ENCODE measurements at regions not wholly inside any gene's neighbourhood (a gene's known extent, or its start where the extent isn't known, plus 50 kb on each side); places are given as distances from the start of the nearest gene placed in this dataset.

DNA sequence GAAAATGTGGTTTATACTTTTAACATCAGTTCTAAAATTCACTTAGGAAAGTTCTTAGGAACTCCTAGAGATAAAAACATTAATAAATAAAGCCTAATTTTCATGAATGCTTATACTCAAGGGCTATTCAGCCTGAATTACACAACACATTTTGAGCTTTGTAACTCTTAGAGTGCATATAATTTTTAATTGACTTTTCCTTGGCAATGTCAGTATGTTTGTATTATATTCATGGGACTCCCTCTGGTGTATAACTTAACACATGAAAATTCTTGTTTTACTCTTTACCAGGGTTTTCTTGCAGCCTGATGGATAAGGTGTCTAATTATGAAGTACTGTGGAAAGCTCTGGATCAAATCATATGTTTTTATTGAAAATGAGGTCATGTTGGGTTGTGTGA, 150.6 kb upstream of the HMGA2 start (continued):
- TF ChIP-seq E2F5 (CRISPR knock-in tag; IDR thresholded peaks at IDR 0.05): no peak

- peaks cover 0 to 10% of the 10 kb centered on the region in 2 experiments; a peak in 2 of 5 replicates for H3K4me1 ChIP-seq (replicated peaks in 1 of 2; ENCODE audit: control insufficient read depth in 2 of 2, insufficient read depth in 2 of 2, low read length in 2 of 2)
- H3K27ac ChIP-seq (ENCODE audit: extremely low read depth, low read depth, low read length): no peak overlapping the region
- no peak overlapping the region for H3K4me3 ChIP-seq
- in situ Hi-C loops (cut with MboI): no loop called here
- no peaks in the 10 kb centered on the region for H3K79me2 ChIP-seq (ENCODE audit: control insufficient read depth, insufficient read depth, low read length)
- H4K20me1 ChIP-seq (replicated peaks; ENCODE audit: control insufficient read depth, insufficient read depth, low read length): no peaks in the 10 kb centered on the region
- no peak for ATAC-seq
- H3K9me3 ChIP-seq (replicated peaks; ENCODE audit: control insufficient read depth, insufficient read depth, low read depth, low read length): no peaks in the 10 kb centered on the region
- DNase-seq (ENCODE audit: extremely low read depth in 1 of 4, low spot score in 3 of 4): no peak
- CTCF ChIA-PET (ENCODE audit: low intra/inter-chr PET ratio): no interaction called here
- no peaks in the 10 kb centered on the region for H3K36me3 ChIP-seq (ENCODE audit: control insufficient read depth, insufficient read depth, low read length)
- H2AFZ ChIP-seq (ENCODE audit: low read depth, low read length): no peak overlapping the region
- POLR2A ChIA-PET: no interaction called here
- TF ChIP-seq, protein P1, sequence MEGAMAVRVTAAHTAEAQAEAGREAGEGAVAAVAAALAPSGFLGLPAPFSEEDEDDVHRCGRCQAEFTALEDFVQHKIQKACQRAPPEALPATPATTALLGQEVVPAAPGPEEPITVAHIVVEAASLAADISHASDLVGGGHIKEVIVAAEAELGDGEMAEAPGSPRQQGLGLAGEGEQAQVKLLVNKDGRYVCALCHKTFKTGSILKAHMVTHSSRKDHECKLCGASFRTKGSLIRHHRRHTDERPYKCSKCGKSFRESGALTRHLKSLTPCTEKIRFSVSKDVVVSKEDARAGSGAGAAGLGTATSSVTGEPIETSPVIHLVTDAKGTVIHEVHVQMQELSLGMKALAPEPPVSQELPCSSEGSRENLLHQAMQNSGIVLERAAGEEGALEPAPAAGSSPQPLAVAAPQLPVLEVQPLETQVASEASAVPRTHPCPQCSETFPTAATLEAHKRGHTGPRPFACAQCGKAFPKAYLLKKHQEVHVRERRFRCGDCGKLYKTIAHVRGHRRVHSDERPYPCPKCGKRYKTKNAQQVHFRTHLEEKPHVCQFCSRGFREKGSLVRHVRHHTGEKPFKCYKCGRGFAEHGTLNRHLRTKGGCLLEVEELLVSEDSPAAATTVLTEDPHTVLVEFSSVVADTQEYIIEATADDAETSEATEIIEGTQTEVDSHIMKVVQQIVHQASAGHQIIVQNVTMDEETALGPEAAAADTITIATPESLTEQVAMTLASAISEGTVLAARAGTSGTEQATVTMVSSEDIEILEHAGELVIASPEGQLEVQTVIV (CRISPR knock-in tag; IDR thresholded peaks at IDR 0.05; ENCODE audit: borderline replicate concordance): no peak
- TF ChIP-seq ETV5 (CRISPR knock-in tag; IDR thresholded peaks at IDR 0.05; ENCODE audit: low read depth) (no peak), ZNF134 (CRISPR knock-in tag; conservative IDR thresholded peaks at IDR 0.05) (no peak), MBD2 (IDR thresholded peaks at IDR 0.05; ENCODE audit: borderline replicate concordance, low read depth) (no peak), RBM22 (IDR thresholded peaks at IDR 0.05; ENCODE audit: low read depth, low read length, poor library complexity, severe bottlenecking) (no peak), MCM2 (IDR thresholded peaks at IDR 0.05; ENCODE audit: low read depth) (no peak), TBP (optimal IDR thresholded peaks at IDR 0.05; ENCODE audit: low read depth, low read length) (no peak), ZBED1 (IDR thresholded peaks at IDR 0.05) (no peak), U2AF1 (optimal IDR thresholded peaks at IDR 0.05; ENCODE audit: low read depth, low read length) (no peak), ZNF384 (IDR thresholded peaks at IDR 0.05; ENCODE audit: low read depth, low read length) (no peak), CBX8 (IDR thresholded peaks at IDR 0.05; ENCODE audit: borderline replicate concordance, extremely low read depth, low read depth, low read length, poor library complexity, severe bottlenecking) (no peak), ELF2 (CRISPR knock-in tag; IDR thresholded peaks at IDR 0.05) (no peak), RAD21 (CRISPR knock-in tag; conservative IDR thresholded peaks at IDR 0.05 in 1 of 2, IDR thresholded peaks at IDR 0.05 in 1 of 2) (no peak)
- TF ChIP-seq, protein P2, sequence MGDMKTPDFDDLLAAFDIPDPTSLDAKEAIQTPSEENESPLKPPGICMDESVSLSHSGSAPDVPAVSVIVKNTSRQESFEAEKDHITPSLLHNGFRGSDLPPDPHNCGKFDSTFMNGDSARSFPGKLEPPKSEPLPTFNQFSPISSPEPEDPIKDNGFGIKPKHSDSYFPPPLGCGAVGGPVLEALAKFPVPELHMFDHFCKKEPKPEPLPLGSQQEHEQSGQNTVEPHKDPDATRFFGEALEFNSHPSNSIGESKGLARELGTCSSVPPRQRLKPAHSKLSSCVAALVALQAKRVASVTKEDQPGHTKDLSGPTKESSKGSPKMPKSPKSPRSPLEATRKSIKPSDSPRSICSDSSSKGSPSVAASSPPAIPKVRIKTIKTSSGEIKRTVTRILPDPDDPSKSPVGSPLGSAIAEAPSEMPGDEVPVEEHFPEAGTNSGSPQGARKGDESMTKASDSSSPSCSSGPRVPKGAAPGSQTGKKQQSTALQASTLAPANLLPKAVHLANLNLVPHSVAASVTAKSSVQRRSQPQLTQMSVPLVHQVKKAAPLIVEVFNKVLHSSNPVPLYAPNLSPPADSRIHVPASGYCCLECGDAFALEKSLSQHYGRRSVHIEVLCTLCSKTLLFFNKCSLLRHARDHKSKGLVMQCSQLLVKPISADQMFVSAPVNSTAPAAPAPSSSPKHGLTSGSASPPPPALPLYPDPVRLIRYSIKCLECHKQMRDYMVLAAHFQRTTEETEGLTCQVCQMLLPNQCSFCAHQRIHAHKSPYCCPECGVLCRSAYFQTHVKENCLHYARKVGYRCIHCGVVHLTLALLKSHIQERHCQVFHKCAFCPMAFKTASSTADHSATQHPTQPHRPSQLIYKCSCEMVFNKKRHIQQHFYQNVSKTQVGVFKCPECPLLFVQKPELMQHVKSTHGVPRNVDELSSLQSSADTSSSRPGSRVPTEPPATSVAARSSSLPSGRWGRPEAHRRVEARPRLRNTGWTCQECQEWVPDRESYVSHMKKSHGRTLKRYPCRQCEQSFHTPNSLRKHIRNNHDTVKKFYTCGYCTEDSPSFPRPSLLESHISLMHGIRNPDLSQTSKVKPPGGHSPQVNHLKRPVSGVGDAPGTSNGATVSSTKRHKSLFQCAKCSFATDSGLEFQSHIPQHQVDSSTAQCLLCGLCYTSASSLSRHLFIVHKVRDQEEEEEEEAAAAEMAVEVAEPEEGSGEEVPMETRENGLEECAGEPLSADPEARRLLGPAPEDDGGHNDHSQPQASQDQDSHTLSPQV (IDR thresholded peaks at IDR 0.05): no peak
- FAIRE-seq: no peak
- 6% methylated on average over 1 of the region's 1 CpG for WGBS (ENCODE audit: insufficient coverage, low coverage, missing lambda C conversion rate)
- H3K4me2 ChIP-seq (ENCODE audit: insufficient read depth, low read length): no peak overlapping the region
- no peak overlapping the region for H3K9ac ChIP-seq (ENCODE audit: insufficient read depth in 1 of 2, low read depth in 2 of 2, low read length in 2 of 2)
- no peaks in the 10 kb centered on the region for H3K27me3 ChIP-seq (ENCODE audit: control insufficient read depth in 2 of 2, insufficient read depth in 2 of 2, low read length in 2 of 2)
- no TSS peak for BruUV-seq (replicated peaks)
- no peaks in the 10 kb centered on the region for H3K9me1 ChIP-seq (ENCODE audit: control insufficient read depth, insufficient read depth, low read length)
- intact Hi-C loops (cut with micrococcal nuclease): loop anchor here (2.0 kb wide), 1 partner anchor 72 kb away; no protein-coding TSS in a partner anchor
These were observed 149.1 kb upstream of the HMGA2 start for GRCh38 chr12:65675141-65675621.
